Ovary (tissue), 7 donors: ENCODE measurements at regions not wholly inside any gene's neighbourhood (a gene's known extent, or its start where the extent isn't known, plus 50 kb on each side); places are given as distances from the start of the nearest gene placed in this dataset.

ENCODE experiments used
- DNase-seq, 5 donors: peaks; one replicate each; pipeline ENCODE4 v3.0.0-alpha.2; 2019 to 2020
- H3K27ac ChIP-seq, 2 donors: fragments of 200-600 bp; one replicate each; pipeline versions ENCODE4 v1.5.1 to v1.8.0; 2019 to 2022
- H3K27me3 ChIP-seq: fragments of 200-600 bp; one replicate; pipeline ENCODE4 v1.8.0; 2022
- H3K36me3 ChIP-seq: fragments of 200-600 bp; sonication (generic); one replicate; pipeline ENCODE4 v1.5.1; 2019
- H3K4me1 ChIP-seq: one replicate; pipeline ENCODE4 v1.8.1; 2013; ENCODE audit warnings: mild to moderate bottlenecking, moderate library complexity; ENCODE audit not compliant: insufficient read depth
- H3K4me3 ChIP-seq: fragments of 200-600 bp; sonication (generic); one replicate; pipeline ENCODE4 v1.5.1; 2017
- H3K9me3 ChIP-seq, 2 donors: fragments of 200-600 bp in 1 of 2; sonication (generic) in 1 of 2; one replicate each; pipeline versions ENCODE4 v1.5.1 to v1.8.1; 2013 to 2019; ENCODE audit warnings: mild to moderate bottlenecking in 1 of 2, moderate library complexity in 1 of 2
- EP300 ChIP-seq: sonication (generic); formaldehyde crosslinking; IDR thresholded peaks from one replicate; pipeline ENCODE4 v1.6.1; 2017; ENCODE audit warnings: antibody characterized with exemption
- POLR2A ChIP-seq: fragments of 450-650 bp; IDR thresholded peaks from one replicate; pipeline ENCODE4 v1.6.1; 2017; ENCODE audit warnings: antibody characterized with exemption, mild to moderate bottlenecking, moderate library complexity
- WGBS, 3 donors: extraction: QIAGEN DNeasy Blood & Tissue Kit in 1 of 3; methylation state at CpG; one replicate each; pipeline versions ENCODE4 v1.1.5 to v1.1.7; 2013 to 2017; 5-methylcytosine and 5-hydroxymethylcytosine counted together
- intact Hi-C, 4 donors: fragments of 100-400 bp; cut with DNase I; formaldehyde crosslinking; loops; one replicate each; pipeline versions ENCODE4 v1.11.0 to v1.15.1; 2022 to 2023
- TF ChIP-seq, protein P1 (sequence below), 3 donors: fragments of 450-650 bp in 2 of 3; fragments of 200-600 bp in 1 of 3; IDR thresholded peaks; one replicate each; pipeline versions ENCODE4 v1.5.1 to v1.8.0; 2016 to 2022; ENCODE audit warnings: antibody characterized with exemption in 3 of 3, mild to moderate bottlenecking in 1 of 3
- donor health status: DM: no; HTN: no; CAD: no; lungs with moderate emphysema.
- donor health status: DM: no; HTN: no; CAD: no.
- donor health status: Bipolar disorder and iron deficiency.
- donor health status: DM: no; HTN: no; CAD: no.
- donor health status: DM: yes; HTN: yes; CAD: no.

DNA sequence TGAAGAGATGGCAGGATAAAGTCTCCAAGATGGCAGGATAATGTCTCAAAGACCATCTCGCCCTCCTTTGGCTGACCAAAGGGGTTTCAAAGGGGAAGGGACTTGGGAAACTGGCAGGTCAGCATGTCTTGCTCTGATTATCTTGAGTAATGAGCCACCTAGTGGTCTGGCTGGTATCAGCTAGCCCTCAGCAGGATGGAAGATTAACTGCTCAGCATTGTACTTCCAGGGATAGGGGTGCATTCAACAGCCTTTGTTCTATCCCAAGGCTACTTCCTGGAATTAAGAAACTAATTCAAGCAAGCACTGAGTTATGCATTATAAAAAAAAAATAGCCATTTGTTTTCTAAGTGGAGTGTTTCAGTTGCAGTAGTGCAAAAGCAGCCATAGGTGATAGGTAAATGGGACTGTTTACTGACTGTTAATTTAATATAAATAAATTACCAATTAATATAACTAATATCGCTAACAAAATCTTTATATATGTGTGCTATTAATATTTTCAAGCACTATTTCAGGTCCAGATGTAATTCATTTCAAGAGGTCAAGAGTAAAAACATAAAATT is 555.5 kb downstream of the CDH9 start:
- H3K36me3 ChIP-seq = no peaks in the 10 kb centered on the region
- no peaks in the 10 kb centered on the region for H3K27me3 ChIP-seq
- H3K27ac ChIP-seq = no peak overlapping the region
- no peak overlapping the region for H3K4me3 ChIP-seq
- no peaks in the 10 kb centered on the region for H3K9me3 ChIP-seq
- WGBS, 3 donors = 54 to 62% (median 58%) methylated on average over 2 of the region's 2 CpGs
- DNase-seq = no peak
- TF ChIP-seq, protein P1, sequence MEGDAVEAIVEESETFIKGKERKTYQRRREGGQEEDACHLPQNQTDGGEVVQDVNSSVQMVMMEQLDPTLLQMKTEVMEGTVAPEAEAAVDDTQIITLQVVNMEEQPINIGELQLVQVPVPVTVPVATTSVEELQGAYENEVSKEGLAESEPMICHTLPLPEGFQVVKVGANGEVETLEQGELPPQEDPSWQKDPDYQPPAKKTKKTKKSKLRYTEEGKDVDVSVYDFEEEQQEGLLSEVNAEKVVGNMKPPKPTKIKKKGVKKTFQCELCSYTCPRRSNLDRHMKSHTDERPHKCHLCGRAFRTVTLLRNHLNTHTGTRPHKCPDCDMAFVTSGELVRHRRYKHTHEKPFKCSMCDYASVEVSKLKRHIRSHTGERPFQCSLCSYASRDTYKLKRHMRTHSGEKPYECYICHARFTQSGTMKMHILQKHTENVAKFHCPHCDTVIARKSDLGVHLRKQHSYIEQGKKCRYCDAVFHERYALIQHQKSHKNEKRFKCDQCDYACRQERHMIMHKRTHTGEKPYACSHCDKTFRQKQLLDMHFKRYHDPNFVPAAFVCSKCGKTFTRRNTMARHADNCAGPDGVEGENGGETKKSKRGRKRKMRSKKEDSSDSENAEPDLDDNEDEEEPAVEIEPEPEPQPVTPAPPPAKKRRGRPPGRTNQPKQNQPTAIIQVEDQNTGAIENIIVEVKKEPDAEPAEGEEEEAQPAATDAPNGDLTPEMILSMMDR (IDR thresholded peaks at IDR 0.05) = no peak
- TF ChIP-seq EP300 = no peak
- TF ChIP-seq POLR2A = no peak
- no peaks in the 10 kb centered on the region for H3K4me1 ChIP-seq
- intact Hi-C loops = no loop called here

DNA sequence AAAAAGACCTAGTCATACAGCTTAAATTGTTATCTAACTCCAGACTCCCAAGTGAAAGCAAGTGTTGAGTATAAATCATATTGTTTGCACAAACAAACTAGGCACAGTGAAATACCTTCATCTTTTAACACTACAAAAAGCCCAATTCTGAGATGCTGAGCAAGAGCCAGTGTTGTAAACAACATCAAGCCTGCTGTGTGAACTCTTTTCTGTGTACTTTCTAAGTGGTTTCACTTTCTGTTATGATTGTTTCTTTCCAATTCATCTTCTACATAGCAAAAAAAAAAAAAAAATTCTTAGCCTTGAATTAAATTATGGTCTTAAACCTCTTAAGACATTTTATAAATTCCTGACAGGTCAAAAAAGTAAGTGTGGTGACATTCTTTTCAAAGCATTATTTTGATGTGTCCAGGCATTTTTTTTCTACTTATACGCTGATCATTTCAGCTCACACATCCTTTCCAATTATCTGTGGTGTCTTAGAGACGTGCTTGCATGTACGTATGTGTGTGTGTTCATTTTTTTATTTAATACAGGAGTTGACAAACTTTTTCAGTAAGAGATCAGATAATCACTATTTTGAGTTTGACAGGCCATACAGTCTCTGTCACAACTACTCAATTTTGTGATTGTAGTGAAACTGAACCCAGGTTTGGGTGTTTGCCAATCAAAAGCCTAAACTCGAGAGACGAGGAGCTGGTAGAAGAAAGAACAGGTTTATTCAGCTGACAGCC is 556.1 kb downstream of the CDH9 start:
- no peaks in the 10 kb centered on the region for H3K9me3 ChIP-seq
- WGBS, 3 donors = 52 to 66% (median 59%) methylated on average over 5 of the region's 5 CpGs
- intact Hi-C loops = no loop called here
- no peaks in the 10 kb centered on the region for H3K36me3 ChIP-seq
- no peak overlapping the region for H3K4me3 ChIP-seq
- no peak overlapping the region for H3K27ac ChIP-seq
- H3K27me3 ChIP-seq = no peaks in the 10 kb centered on the region
- TF ChIP-seq, protein P1 (IDR thresholded peaks at IDR 0.05) = no peak
- TF ChIP-seq EP300 (no peak), POLR2A (no peak)
- no peaks in the 10 kb centered on the region for H3K4me1 ChIP-seq
- no peak for DNase-seq

GRCh38 chr5:26470439-26470838 is 567.9 kb downstream of the CDH9 start:
- Histone ChIP-seq H3K36me3 (no peaks in the 10 kb centered on the region), H3K27ac (no peak overlapping the region), H3K4me3 (no peak overlapping the region), H3K9me3 (no peaks in the 10 kb centered on the region), H3K4me1 (no peaks in the 10 kb centered on the region), H3K27me3 (no peaks in the 10 kb centered on the region)
- no peak for TF ChIP-seq EP300
- no peak for TF ChIP-seq POLR2A
- TF ChIP-seq, protein P1 (IDR thresholded peaks at IDR 0.05) = no peak
- intact Hi-C loops = no loop called here
- no peak for DNase-seq

- intact Hi-C loops = no loop called here
- Histone ChIP-seq H3K9me3 (no peaks in the 10 kb centered on the region), H3K36me3 (no peaks in the 10 kb centered on the region), H3K27ac (no peak overlapping the region), H3K4me1 (no peaks in the 10 kb centered on the region), H3K27me3 (no peaks in the 10 kb centered on the region), H3K4me3 (no peak overlapping the region)
- TF ChIP-seq POLR2A (no peak), EP300 (no peak)
- TF ChIP-seq, protein P1 (IDR thresholded peaks at IDR 0.05) = no peak
- DNase-seq = no peak
- WGBS, 3 donors = 77 to 82% (median 80%) methylated on average over 1 of the region's 1 CpG
These were observed 599.3 kb downstream of the CDH9 start for GRCh38 chr5:26439121-26439520.
